ENCODE measurements at regions not wholly inside any gene's neighbourhood (a gene's known extent, or its start where the extent isn't known, plus 50 kb on each side); places are given as distances from the start of the nearest gene placed in this dataset.

DNA sequence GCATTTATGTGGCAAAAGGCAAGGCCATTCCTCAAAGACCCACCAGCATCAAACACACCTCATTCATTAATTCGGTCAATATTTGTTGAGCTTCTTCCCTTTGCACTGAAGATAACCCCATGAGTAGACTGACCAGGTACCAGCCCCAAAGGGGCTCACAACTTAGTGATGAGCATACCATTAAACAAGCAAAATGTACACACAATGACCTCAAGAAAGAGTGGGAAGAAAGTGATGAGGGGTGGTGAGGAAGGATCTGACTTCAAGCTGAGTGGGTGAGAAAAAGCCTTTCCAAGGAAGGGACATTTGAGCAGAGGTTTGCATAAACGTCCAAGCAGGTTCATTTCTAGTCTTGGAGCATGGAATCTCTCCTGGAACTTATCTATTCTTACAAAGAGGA, 562.5 kb downstream of the TOX3 start (continued):
- TF ChIP-seq, protein P1, sequence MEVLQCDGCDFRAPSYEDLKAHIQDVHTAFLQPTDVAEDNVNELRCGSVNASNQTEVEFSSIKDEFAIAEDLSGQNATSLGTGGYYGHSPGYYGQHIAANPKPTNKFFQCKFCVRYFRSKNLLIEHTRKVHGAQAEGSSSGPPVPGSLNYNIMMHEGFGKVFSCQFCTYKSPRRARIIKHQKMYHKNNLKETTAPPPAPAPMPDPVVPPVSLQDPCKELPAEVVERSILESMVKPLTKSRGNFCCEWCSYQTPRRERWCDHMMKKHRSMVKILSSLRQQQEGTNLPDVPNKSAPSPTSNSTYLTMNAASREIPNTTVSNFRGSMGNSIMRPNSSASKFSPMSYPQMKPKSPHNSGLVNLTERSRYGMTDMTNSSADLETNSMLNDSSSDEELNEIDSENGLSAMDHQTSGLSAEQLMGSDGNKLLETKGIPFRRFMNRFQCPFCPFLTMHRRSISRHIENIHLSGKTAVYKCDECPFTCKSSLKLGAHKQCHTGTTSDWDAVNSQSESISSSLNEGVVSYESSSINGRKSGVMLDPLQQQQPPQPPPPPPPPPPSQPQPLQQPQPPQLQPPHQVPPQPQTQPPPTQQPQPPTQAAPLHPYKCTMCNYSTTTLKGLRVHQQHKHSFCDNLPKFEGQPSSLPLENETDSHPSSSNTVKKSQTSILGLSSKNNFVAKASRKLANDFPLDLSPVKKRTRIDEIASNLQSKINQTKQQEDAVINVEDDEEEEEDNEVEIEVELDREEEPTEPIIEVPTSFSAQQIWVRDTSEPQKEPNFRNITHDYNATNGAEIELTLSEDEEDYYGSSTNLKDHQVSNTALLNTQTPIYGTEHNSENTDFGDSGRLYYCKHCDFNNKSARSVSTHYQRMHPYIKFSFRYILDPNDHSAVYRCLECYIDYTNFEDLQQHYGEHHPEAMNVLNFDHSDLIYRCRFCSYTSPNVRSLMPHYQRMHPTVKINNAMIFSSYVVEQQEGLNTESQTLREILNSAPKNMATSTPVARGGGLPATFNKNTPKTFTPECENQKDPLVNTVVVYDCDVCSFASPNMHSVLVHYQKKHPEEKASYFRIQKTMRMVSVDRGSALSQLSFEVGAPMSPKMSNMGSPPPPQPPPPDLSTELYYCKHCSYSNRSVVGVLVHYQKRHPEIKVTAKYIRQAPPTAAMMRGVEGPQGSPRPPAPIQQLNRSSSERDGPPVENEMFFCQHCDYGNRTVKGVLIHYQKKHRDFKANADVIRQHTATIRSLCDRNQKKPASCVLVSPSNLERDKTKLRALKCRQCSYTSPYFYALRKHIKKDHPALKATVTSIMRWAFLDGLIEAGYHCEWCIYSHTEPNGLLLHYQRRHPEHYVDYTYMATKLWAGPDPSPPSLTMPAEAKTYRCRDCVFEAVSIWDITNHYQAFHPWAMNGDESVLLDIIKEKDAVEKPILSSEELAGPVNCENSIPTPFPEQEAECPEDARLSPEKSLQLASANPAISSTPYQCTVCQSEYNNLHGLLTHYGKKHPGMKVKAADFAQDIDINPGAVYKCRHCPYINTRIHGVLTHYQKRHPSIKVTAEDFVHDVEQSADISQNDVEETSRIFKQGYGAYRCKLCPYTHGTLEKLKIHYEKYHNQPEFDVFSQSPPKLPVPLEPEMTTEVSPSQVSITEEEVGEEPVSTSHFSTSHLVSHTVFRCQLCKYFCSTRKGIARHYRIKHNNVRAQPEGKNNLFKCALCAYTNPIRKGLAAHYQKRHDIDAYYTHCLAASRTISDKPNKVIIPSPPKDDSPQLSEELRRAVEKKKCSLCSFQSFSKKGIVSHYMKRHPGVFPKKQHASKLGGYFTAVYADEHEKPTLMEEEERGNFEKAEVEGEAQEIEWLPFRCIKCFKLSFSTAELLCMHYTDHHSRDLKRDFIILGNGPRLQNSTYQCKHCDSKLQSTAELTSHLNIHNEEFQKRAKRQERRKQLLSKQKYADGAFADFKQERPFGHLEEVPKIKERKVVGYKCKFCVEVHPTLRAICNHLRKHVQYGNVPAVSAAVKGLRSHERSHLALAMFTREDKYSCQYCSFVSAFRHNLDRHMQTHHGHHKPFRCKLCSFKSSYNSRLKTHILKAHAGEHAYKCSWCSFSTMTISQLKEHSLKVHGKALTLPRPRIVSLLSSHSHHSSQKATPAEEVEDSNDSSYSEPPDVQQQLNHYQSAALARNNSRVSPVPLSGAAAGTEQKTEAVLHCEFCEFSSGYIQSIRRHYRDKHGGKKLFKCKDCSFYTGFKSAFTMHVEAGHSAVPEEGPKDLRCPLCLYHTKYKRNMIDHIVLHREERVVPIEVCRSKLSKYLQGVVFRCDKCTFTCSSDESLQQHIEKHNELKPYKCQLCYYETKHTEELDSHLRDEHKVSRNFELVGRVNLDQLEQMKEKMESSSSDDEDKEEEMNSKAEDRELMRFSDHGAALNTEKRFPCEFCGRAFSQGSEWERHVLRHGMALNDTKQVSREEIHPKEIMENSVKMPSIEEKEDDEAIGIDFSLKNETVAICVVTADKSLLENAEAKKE (CRISPR knock-in tag; IDR thresholded peaks at IDR 0.05) = no peak

DNA sequence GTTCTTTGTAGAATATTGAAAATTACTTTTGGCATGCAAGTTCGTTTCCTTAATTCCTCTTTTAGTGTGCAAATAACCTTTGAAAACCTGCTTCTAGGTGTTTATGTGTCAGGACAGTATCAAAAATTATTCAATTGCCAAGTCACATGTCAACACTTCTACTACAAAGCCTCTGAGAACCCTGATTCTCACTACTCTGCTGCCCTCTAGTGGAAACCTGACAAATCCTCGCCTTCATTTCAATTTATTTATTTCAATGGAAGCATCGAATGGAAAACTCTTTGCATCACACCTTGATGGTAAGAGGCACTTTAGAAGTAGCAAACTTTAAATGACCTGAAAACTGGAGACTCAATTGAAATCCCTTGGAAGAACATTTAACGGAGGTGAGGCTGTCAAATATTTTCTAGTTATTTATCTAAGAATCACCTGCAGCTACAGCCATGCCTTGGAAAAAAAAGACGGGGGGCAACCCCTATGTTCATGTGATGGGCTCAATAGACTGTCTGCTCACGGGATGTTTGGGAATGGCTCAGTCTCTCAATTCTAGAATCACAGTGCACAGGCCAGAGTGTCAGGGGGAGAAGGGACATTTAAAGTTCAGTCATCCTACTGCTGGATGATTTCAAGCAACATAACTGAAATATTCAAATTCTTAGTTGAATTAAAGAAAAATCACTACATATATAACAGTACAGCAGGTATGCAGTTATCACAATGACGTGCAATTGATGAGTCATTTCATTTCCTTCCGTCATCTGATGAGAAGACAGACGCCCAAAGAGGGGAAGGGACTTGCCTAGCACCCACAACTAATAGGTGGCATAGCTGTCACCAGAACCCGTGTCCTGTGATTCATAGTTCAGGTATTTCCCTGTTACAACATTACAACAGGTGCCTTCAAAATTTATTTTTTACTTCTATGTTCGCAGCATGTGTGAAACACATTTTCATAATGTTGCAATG, 563.9 kb downstream of the TOX3 start:
- TF ChIP-seq, protein P2, sequence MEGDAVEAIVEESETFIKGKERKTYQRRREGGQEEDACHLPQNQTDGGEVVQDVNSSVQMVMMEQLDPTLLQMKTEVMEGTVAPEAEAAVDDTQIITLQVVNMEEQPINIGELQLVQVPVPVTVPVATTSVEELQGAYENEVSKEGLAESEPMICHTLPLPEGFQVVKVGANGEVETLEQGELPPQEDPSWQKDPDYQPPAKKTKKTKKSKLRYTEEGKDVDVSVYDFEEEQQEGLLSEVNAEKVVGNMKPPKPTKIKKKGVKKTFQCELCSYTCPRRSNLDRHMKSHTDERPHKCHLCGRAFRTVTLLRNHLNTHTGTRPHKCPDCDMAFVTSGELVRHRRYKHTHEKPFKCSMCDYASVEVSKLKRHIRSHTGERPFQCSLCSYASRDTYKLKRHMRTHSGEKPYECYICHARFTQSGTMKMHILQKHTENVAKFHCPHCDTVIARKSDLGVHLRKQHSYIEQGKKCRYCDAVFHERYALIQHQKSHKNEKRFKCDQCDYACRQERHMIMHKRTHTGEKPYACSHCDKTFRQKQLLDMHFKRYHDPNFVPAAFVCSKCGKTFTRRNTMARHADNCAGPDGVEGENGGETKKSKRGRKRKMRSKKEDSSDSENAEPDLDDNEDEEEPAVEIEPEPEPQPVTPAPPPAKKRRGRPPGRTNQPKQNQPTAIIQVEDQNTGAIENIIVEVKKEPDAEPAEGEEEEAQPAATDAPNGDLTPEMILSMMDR (conservative IDR thresholded peaks at IDR 0.05; ENCODE audit: low read depth in 2 of 2) = peak; percentile 85 to 95
- no peak for TF ChIP-seq ZNF114 (CRISPR knock-in tag; IDR thresholded peaks at IDR 0.05)
- Mint-ChIP-seq H3K27me3 (ENCODE audit: insufficient read depth, low read depth, poor library complexity) (no peaks in the 10 kb centered on the region), H3K4me3 (no peak overlapping the region), H3K36me3 (ENCODE audit: low read depth) (no peaks in the 10 kb centered on the region), H3K9me3 (no peaks in the 10 kb centered on the region; the same call in 2 of the 3 replicates), H3K4me1 (no peaks in the 10 kb centered on the region; the same call in 2 of the 3 replicates), H3K27ac (no peak overlapping the region)
- Histone ChIP-seq H3K27ac (ENCODE audit: low read depth) (no peak overlapping the region), H3K79me2 (replicated peaks; ENCODE audit: insufficient read depth) (no peaks in the 10 kb centered on the region), H3K27me3 (ENCODE audit: insufficient read depth) (no peaks in the 10 kb centered on the region), H3F3A (replicated peaks; ENCODE audit: low read depth) (no peaks in the 10 kb centered on the region), H3K4me3 (no peak overlapping the region), H3K4me2 (no peak overlapping the region), H3K36me3 (ENCODE audit: insufficient read depth) (no peaks in the 10 kb centered on the region), H4K20me1 (replicated peaks; ENCODE audit: insufficient read depth) (no peaks in the 10 kb centered on the region), H3K9me2 (ENCODE audit: insufficient read depth) (peaks cover 8% of the 10 kb centered on the region; the same call in 1 of the 2 replicates), H3K4me1 (ENCODE audit: insufficient read depth) (no peaks in the 10 kb centered on the region), H2AFZ (no peak overlapping the region)
- peak; percentile 54; the same call in 2 of the 3 replicates for ATAC-seq
- DNase-seq (ENCODE audit: low spot score) = peak; percentile 89
